Thyroid gland (tissue), 4 donors: ENCODE measurements at regions not wholly inside any gene's neighbourhood (a gene's known extent, or its start where the extent isn't known, plus 50 kb on each side); places are given as distances from the start of the nearest gene placed in this dataset.

ENCODE experiments used
- DNase-seq, 2 donors: peaks; one replicate each; pipeline ENCODE4 v3.0.0-alpha.2; 2019
- H3K27ac ChIP-seq, 3 donors: fragments of 200-600 bp; sonication (generic); 1 replicate in 2 of 3; 2 replicates in 1 of 3; pipeline ENCODE4 v1.5.1; 2016 to 2019; ENCODE audit warnings: mild to moderate bottlenecking in 1 of 3, moderate library complexity in 1 of 3
- H3K27me3 ChIP-seq: fragments of 200-600 bp; sonication (generic); one replicate; pipeline ENCODE4 v1.5.1; 2019
- H3K36me3 ChIP-seq, 2 donors: fragments of 200-600 bp; sonication (generic); one replicate each; pipeline ENCODE4 v1.5.1; 2016 to 2019
- H3K4me1 ChIP-seq, 2 donors: fragments of 200-600 bp; sonication (generic); one replicate each; pipeline ENCODE4 v1.5.1; 2017 to 2019
- H3K4me3 ChIP-seq, 3 donors: fragments of 200-600 bp; sonication (generic); replicated peaks in 1 of 3; 1 replicate in 2 of 3; 2 replicates in 1 of 3; pipeline ENCODE4 v1.5.1; 2016; ENCODE audit warnings: mild to moderate bottlenecking in 1 of 3
- H3K9me3 ChIP-seq: fragments of 200-600 bp; sonication (generic); one replicate; pipeline ENCODE4 v1.5.1; 2017
- POLR2A ChIP-seq, 2 donors: fragments of 450-650 bp; IDR thresholded peaks; one replicate each; pipeline ENCODE4 v1.6.1; 2017; ENCODE audit warnings: antibody characterized with exemption in 2 of 2, mild to moderate bottlenecking in 2 of 2, moderate library complexity in 1 of 2
- WGBS, 2 donors: methylation state at CpG; one replicate each; pipeline ENCODE4 v1.1.5; 2017; 5-methylcytosine and 5-hydroxymethylcytosine counted together
- intact Hi-C: fragments of 100-400 bp; cut with DNase I; formaldehyde crosslinking; loops from one replicate; pipeline ENCODE4 v1.15.1; 2023
- TF ChIP-seq, protein P1 (sequence below), 6 experiments: fragments of 200-600 bp in 3 of 6; fragments of 450-650 bp in 3 of 6; sonication (generic) in 3 of 6; IDR thresholded peaks; one replicate each; pipeline ENCODE4 v1.5.1; 2016 to 2019; ENCODE audit warnings: antibody characterized with exemption in 6 of 6, mild to moderate bottlenecking in 2 of 6, inconsistent platforms in 1 of 6, moderate library complexity in 1 of 6

DNA sequence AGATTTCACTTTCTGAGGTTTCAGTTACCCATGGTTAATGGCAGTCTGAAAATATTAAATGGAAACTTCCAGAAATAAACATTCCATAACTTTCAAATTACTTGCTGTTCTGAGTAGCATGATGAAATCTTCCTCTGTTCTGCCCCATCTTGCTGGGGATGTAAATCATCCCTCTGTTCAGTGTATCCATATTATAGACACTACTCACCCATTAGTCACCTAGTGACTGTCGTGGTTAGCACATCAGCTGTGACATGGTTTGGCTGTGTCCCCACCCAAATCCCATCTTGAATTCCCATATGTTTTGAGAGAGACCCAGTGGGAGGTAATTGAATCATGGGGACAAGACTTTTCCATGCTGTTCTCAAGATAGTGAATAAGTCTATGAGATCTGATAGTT lies 125.5 kb upstream of the GIMD1 start:
- H3K36me3 ChIP-seq = no peaks in the 10 kb centered on the region
- no peak overlapping the region for H3K4me3 ChIP-seq
- no peak for DNase-seq
- 83 to 88% methylated on average over 1 of the region's 1 CpG for WGBS, 2 donors
- intact Hi-C loops = no loop called here
- no peaks in the 10 kb centered on the region for H3K9me3 ChIP-seq
- TF ChIP-seq, protein P1, sequence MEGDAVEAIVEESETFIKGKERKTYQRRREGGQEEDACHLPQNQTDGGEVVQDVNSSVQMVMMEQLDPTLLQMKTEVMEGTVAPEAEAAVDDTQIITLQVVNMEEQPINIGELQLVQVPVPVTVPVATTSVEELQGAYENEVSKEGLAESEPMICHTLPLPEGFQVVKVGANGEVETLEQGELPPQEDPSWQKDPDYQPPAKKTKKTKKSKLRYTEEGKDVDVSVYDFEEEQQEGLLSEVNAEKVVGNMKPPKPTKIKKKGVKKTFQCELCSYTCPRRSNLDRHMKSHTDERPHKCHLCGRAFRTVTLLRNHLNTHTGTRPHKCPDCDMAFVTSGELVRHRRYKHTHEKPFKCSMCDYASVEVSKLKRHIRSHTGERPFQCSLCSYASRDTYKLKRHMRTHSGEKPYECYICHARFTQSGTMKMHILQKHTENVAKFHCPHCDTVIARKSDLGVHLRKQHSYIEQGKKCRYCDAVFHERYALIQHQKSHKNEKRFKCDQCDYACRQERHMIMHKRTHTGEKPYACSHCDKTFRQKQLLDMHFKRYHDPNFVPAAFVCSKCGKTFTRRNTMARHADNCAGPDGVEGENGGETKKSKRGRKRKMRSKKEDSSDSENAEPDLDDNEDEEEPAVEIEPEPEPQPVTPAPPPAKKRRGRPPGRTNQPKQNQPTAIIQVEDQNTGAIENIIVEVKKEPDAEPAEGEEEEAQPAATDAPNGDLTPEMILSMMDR (IDR thresholded peaks at IDR 0.05) = no peak
- no peak for TF ChIP-seq POLR2A (IDR thresholded peaks at IDR 0.05)
- no peak overlapping the region for H3K27ac ChIP-seq
- no peaks in the 10 kb centered on the region for H3K27me3 ChIP-seq
- H3K4me1 ChIP-seq = no peaks in the 10 kb centered on the region

DNA sequence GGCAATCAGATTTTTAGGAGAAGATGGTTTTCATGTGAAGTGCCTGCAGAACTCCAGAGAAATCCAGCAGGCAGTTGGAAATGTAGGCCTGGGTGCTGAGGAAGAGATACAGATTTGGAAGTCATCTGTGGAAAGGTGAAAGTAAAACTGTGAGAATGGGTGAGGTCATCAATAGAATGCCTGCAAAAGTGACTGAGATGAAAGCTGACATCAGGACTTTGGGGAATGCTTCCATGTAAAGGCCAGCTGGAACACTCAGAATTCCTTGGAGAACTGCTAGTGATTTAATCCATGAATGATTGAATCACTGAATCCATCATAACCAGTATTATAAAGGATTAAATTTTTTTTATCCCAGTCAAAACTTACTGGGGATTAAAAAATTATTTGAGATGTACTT lies 124.5 kb upstream of the GIMD1 start:
- no peaks in the 10 kb centered on the region for H3K36me3 ChIP-seq
- no peaks in the 10 kb centered on the region for H3K4me1 ChIP-seq
- H3K9me3 ChIP-seq = no peaks in the 10 kb centered on the region
- DNase-seq = no peak
- intact Hi-C loops = no loop called here
- no peak overlapping the region for H3K27ac ChIP-seq
- TF ChIP-seq, protein P1 (IDR thresholded peaks at IDR 0.05) = no peak
- TF ChIP-seq POLR2A (IDR thresholded peaks at IDR 0.05) = no peak
- H3K4me3 ChIP-seq = no peak overlapping the region
- H3K27me3 ChIP-seq = no peaks in the 10 kb centered on the region

DNA sequence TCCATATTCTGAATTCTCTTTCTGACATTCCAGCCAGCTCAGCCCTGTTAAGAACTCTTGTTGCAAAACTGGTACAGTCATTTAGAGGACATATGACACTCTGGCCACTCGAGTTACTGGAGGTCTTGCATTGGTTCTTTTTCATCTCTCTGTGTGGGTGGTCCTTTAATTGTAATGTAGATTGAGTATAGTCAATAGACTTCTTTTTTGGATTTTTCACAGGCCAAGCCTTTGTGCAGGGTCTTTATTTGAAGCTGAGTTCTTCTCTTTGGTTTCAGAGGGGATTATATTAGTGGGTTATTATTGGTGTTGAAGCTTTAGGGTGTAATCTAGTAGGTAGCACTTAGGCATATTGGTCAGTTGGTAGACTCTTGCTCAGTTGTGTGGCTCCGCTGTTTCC lies 118.0 kb upstream of the GIMD1 start:
- Histone ChIP-seq H3K27me3 (no peaks in the 10 kb centered on the region), H3K36me3 (no peaks in the 10 kb centered on the region), H3K4me3 (no peak overlapping the region), H3K27ac (no peak overlapping the region), H3K4me1 (no peaks in the 10 kb centered on the region), H3K9me3 (no peaks in the 10 kb centered on the region)
- no peak for DNase-seq
- no peak for TF ChIP-seq POLR2A (IDR thresholded peaks at IDR 0.05)
- TF ChIP-seq, protein P1 (IDR thresholded peaks at IDR 0.05) = no peak
- 48 to 65% methylated on average over 2 of the region's 2 CpGs for WGBS, 2 donors
- intact Hi-C loops = no loop called here

DNA sequence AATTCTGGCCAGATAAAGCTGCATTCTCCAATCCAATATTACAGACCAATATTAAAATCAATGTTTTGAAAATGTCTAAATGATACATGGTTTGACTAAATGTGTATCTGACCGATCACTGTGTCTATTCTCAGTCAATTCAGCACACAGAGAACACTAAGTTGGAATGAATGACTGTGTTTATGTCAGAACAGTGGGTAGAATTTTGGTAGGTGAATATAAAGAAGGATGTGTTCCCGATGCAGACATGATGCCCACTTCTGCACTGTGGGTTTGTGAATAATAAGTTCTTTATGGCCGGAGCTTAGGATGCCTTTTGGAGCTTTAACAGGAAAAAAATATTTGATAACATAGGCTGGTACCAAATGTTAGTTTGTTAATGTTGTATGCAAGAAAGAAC lies 113.2 kb upstream of the GIMD1 start:
- intact Hi-C loops = no loop called here
- WGBS, 2 donors = 90 to 91% methylated on average over 3 of the region's 3 CpGs
- no peaks in the 10 kb centered on the region for H3K9me3 ChIP-seq
- TF ChIP-seq POLR2A (IDR thresholded peaks at IDR 0.05) = no peak
- TF ChIP-seq, protein P1 (IDR thresholded peaks at IDR 0.05) = no peak
- no peak overlapping the region for H3K4me3 ChIP-seq
- H3K27me3 ChIP-seq = no peaks in the 10 kb centered on the region
- no peak for DNase-seq
- no peak overlapping the region for H3K27ac ChIP-seq
- no peaks in the 10 kb centered on the region for H3K4me1 ChIP-seq
- no peaks in the 10 kb centered on the region for H3K36me3 ChIP-seq

DNA sequence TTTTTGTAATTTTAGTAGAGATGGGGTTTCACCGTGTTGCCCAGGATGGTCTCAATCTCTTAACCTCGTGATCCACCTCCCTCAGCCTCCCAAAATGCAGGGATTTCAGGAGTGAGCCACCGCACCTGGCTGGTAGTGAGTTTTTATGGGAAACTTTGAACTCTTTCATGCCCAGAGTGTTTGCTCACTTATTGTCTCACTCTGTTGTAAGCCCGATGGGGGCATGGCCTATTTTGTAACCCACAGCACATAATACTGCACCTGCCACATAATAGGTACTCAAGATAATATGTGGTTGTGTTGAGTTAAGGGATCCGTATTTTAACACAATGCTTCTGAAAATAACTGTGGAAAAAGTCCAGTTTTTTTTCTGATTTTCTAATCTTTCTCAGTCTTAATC lies 109.6 kb upstream of the GIMD1 start:
- no peak for DNase-seq
- TF ChIP-seq POLR2A (IDR thresholded peaks at IDR 0.05) = no peak
- TF ChIP-seq, protein P1 (IDR thresholded peaks at IDR 0.05) = no peak
- H3K4me3 ChIP-seq = no peak overlapping the region
- no peaks in the 10 kb centered on the region for H3K4me1 ChIP-seq
- H3K27ac ChIP-seq = no peak overlapping the region
- H3K9me3 ChIP-seq = no peaks in the 10 kb centered on the region
- H3K27me3 ChIP-seq = no peaks in the 10 kb centered on the region
- intact Hi-C loops = no loop called here
- 77 to 81% methylated on average over 5 of the region's 5 CpGs for WGBS, 2 donors
- H3K36me3 ChIP-seq = no peaks in the 10 kb centered on the region
